T-helper 1 cell treated with Interleukin-12 subunit alpha and Interleukin-12 subunit beta and Interleukin-4 antibody, amounts not matched to agents 30 ng/mL and 1 ng/mL, for 36 hours (primary cell): ENCODE measurements at regions not wholly inside any gene's neighbourhood (a gene's known extent, or its start where the extent isn't known, plus 50 kb on each side); places are given as distances from the start of the nearest gene placed in this dataset.
"Not testable (repeated sequence)": the region's sequence is repeated elsewhere in the genome, so short reads cannot be mapped to it uniquely, and the experiment has no call there.

Experiments used
- intact Hi-C: fragments of 100-400 bp; cut with micrococcal nuclease; formaldehyde crosslinking; loops from one replicate; pipeline ENCODE4 v1.15.1; 2024

DNA sequence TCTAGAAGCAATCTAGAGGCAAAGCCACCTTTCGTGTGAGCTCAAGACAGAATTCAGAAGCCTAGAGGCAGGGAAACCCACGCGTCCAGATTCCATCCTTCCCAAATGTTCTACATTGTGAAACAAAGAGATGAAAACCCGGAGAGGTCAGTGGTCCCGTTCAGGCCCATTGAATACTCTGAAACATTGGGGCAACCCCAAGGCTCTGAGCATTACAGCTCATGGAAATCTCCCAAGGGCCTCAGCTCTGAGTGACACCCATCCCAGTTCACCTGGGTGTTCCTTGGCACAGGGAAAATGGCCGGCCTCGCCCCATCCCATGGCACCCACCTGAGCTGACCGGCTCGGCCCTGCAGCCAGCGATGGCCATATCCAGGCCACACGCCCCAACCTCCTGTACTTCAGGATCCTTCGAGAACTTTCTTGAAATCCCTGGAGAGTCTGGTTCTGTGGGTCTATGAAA, 128.6 kb upstream of the FGF3 start:
- intact Hi-C loops, result loop anchor here (10.0 kb wide), 1 partner anchor 247 kb away; no protein-coding TSS in a partner anchor

- intact Hi-C loops, result loop anchor here (10.0 kb wide), 1 partner anchor 246 kb away; no protein-coding TSS in a partner anchor
Measured at GRCh38 chr11:69948256-69949141, 129.3 kb upstream of the FGF3 start.

DNA sequence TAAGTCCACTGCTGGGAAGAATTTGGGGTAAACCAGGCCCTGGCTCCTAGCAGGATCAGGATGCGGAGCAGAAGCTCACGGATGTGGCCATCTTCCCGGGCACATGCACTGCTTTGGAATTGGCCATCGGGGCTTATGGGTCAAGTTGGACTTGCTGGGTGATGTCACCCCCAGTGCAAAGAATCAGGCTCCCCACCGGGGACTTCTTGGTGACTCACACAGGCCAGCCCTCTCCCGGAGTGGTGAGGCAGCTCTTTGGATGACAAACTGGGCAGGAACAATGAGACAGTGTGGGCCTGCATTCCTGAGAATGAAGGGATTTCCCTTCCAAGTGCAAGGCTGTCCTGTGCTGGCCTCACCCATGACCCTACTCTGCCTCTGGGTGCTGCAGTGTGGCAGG, 128.8 kb upstream of the ANO1 start:
- intact Hi-C loops, result loop anchor here (10.0 kb wide), 1 partner anchor 245 kb away; no protein-coding TSS in a partner anchor

- intact Hi-C loops, result loop anchor here (1.0 kb wide), 1 partner anchor 132 kb away; no protein-coding TSS in a partner anchor
Measured at GRCh38 chr11:69950120-69950519, 128.0 kb upstream of the ANO1 start.

DNA sequence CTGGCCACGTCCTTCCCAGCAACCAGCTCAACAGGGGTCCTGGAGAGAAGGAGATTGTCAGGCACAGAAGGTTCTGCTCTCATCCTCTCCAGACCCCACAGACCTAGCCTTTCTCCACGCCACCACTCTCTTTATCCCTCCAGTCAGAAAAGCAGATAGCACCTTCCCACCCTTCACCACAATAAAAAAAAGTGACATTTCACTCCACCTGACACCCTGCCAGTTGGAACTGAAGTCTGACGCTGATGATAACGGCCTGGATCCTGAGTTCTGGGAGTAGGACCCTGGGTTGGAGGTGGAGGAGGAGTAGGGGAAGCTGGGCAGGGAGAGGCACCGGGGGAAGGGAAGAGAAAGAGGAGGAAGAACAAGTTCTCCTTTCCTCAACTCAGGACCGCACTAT, 127.5 kb upstream of the ANO1 start:
- intact Hi-C loops, result loop anchor here (1.0 kb wide), 1 partner anchor 132 kb away; no protein-coding TSS in a partner anchor

DNA sequence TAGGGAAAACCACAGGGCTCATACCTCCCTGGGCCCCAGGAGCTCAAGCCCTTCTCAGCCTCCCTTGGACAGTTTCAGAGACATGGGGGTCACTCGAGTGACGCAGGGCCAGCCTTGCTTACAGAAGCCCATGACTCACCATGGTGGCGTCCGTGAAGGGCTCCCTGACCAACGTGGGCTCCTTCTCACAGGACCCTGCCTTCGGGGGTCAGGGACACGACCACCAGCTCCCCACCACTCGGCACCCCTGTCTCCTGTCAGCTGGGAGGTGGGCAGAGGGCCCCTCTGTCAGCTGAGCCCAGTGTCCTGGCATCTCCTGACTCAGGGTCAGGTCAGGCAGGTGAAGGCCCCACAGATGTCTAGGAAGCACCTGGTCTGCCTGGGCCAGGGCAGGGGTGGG, 126.3 kb upstream of the ANO1 start:
- intact Hi-C loops, result no loop called here

DNA sequence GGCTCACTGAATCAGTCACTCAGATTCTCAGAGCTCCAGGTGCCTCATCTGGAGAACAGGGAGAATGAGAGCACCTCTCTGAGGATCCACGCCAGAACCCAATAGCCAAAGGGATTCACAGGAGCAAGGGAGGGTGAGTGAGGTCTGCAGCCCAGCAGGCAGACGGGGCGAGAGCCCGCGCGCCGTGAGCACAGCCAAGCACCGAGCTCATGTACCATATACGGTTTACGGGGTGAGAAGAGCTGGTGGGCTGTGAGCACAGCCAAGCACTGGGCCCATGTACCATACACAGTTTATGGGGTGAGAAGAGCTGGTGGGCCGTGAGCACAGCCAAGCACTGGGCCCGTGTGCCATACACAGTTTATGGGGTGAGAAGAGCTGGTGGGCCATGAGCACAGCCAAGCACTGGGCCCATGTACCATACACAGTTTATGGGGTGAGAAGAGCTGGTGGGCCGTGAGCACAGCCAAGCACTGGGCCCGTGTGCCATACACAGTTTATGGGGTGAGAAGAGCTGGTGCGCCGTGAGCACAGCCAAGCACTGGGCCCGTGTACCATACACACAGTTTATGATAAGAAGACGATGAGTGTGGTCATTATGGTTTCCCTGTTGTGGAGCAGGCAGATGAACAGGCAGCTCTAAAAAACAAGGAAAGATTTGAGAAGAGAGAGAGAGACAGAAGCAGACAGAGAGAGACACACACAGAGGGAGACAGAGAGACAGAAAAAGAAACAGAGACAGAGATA, 125.7 kb upstream of the ANO1 start:
- intact Hi-C loops, result not testable (repeated sequence)

DNA sequence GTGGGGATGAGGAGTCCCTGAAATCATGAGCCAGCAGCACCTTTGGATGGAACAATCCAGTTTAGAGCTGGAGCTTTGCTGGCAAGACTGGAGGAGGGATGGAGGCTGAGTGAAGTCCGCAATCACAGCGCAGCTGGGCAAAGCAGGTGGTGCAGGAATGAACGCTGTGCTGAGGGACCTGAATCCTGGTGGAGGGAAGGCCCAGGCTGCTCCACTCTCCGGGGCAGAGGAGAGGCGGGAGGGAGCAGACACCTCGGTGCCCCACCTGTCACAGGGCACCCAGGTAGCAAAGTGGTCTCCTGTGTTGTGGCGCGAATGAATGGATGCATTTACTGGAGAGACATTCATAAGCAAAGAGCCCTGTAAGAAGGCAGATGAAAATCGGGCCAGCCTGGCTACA, 124.8 kb upstream of the ANO1 start:
- intact Hi-C loops, result no loop called here

DNA sequence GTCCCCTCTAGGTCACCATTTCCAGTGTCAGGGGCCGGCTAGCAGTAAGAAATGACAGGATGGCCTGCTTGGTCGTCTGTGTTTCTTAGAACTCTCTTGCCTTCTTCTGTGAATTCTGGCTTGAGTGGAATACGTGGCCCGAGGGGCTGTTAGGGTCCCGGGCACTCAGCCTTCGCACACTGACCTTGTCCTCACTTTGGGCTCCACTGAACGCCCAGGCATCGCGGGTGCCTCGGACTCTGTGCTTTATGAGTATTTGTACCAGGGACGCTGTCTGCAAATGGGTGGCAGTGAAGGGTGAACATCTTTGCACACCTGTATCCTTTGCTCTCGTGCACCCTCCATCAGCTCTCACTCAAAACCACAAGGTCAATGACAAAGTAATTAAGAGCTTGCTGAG, 123.4 kb upstream of the ANO1 start:
- intact Hi-C loops, result no loop called here

DNA sequence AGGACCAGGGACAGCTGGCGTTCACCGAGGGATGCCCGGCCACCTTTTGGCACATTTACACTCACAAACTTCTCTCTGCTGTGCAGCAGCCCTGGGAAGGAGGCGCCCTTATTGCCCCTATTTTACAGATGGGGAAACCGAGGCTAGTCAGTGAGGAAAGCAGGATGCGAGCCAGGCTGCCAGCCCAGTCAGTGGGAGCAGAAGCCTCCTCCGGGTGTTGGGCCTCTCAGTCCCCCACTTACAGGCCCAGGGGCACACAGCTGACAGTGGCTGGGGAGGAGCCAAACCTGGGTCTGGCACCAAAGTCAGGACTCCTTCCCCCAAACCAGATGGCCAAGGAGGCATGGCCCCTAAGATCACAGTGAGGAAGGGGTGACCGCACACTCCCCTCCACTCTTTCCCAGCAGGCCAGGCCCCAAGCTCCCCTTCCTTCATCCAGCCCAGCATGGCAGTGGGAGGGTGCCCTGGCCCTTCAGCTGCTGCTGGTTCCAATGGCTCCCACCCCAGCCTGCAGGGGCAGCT, 121.4 kb upstream of the ANO1 start:
- intact Hi-C loops, result no loop called here

GRCh38 chr11:69957849-69958248, 120.3 kb upstream of the ANO1 start:
- intact Hi-C loops, result no loop called here

GRCh38 chr11:69958308-69958707, 119.8 kb upstream of the ANO1 start:
- intact Hi-C loops, result no loop called here

DNA sequence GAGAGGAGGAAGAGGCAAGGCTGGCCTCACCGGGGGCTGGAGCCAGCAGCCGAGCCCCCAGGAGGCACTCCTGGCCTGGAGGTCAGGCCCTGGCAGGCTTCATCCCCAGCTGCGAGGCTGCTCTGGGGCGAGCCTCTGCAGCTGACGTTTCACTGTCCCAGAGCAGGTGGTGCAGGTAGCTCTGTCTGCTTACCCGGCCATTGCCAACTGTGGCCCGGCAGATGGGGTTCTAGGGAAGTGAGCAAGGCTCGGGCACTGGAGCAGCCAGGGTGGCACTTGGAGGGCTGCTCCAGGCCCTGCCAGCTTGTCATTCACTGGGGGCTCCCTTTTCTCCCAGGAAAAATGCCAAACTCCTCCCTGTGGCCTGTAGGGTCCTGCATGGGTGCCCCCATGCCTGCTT, 118.7 kb upstream of the ANO1 start:
- intact Hi-C loops, result no loop called here

DNA sequence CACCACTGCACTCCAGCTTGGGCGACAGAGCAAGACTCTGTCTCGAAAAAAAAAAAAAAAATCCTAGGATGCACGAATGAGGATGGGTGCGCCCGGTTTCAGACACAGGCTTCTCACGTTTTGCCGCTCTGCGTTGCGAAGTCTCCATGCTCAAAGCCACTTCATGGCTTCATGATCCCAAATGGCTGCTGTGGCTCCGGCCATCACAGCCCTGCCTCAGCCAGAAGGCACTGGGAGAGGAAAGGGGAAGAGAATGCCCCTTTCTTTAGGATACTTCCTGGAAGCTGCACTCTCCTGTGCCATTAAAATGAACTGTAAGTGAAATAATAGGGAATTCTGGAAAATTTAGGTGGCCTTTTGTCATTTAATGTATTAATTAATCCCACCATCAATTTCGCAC, 116.4 kb upstream of the ANO1 start:
- intact Hi-C loops, result no loop called here

DNA sequence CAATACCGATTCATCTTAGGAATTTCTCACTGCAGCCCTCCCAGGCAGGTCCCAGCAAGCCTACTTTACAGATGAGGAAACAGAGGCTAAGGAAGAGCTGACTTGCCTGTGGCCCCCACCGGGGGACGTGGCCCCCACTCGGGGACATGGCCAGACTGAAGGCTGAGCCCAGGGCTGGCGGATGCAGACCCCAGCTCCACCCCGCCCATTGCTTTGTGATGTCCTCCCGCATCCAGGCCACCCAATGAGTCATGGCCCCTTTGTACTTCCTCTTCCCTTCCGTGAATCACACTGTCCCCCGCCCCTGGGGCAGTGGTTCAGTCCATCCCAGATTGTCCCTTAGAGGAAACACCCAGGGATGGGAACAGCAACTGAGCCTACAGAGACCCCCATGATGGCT, 116.0 kb upstream of the ANO1 start:
- intact Hi-C loops, result no loop called here

DNA sequence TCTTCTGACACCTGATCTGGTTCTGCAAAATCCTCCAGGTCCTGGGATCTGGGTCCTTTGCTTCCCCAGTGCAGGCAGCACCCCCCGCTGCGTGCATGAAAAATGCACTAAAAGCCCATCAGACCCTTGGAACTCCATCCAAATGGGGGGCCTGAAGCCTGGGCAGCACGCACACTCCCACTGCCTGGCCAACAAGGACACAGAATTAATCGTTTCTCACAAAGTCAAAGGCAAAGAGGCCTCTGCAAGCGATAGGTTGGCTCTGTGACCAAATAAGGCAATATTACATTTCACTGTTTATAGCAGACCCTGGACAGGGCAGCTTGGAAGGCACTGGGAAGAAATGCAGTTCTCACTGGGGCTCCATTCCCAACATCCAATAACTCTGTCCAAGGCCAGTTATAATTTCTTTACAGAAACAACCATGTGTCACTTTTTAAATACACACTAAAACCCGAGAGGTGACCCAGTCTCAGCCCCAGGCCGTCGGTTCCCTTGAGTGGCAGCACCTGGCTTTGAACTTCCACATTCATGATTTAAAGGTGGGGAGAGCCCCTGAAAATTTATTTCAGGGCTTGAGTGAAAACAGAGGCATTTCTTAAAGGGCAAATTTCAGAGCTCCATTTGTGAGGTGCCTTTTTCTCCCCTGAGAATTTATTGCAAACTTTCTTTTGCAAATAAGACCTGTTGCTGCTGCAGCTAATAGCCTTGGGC, 114.4 kb upstream of the ANO1 start:
- intact Hi-C loops, result no loop called here

GRCh38 chr11:69964247-69964643, 113.9 kb upstream of the ANO1 start:
- intact Hi-C loops, result no loop called here

DNA sequence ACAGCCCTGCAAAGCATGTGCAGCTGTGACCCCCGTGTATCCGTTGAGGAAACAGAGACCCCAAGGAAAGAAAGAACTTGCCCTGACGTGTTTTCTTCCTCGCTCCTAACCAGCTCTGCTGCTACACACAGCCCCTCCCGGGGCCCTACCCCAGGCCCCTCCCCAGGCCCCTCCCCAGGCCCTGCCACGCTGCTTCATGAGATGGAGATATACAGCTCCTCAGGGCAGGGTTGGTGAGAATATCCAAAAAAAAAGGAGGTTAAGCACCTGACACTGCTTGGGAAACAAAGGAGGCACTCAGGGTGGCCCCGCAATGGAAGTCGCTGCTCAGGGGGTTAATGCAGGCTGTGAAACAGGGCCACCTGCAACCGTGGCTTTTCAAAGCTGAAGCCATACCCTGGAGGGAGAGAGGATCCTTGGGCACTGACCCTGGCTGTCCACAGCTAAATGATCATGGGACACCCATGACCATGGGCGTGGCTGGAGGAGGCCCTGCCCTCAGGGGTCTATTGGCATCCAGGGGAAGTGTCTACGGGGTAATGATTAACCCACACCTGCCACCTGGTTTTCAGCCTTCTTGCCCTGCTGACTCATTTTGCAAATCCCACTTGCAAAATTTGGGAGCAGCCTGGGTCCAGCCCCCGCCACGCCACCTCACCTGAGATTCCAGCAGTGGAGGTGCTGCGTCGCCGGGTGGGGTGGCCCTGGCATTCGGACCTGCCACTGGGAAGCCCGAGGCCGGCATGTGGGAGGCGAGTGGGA, 112.1 kb upstream of the ANO1 start:
- intact Hi-C loops, result no loop called here

DNA sequence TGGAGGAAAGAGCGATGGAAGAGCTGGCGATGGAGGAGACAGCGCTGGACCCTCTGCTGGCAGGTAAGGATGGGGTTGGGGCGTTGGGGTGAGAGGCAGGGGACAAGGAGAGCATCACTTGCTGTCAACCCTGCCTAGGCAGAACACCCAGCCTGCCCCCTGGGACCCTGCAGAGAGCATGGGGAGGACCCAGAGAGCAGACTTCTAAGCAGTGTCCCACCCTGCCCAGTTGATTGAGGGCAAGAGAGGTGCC, 111.6 kb upstream of the ANO1 start:
- intact Hi-C loops, result no loop called here

DNA sequence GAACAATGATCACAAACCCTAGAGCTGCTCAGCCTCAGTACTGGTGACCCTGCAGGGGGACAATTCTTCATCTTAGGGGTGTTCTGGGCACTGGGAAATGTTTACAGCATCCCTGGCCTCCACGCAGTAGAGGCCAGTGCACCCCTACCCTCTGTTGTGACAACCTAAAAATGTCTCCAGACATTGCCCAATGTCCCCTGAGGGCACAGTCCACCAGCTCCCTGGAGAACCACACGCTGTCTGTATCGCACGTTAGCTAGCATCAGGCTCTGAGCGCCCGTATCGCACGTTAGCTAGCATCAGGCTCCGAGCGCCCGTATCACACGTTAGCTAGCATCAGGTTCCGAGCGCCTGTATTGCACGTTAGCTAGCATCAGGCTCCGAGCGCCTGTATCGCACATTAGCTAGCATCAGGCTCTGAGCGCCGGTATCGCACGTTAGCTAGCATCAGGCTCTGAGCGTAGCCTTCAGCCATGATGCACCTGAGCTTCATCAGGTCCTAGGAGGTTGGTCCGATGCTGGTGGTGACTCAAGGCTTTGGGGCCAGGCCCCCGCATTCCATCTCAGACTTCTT, 111.1 kb upstream of the ANO1 start:
- intact Hi-C loops, result no loop called here

DNA sequence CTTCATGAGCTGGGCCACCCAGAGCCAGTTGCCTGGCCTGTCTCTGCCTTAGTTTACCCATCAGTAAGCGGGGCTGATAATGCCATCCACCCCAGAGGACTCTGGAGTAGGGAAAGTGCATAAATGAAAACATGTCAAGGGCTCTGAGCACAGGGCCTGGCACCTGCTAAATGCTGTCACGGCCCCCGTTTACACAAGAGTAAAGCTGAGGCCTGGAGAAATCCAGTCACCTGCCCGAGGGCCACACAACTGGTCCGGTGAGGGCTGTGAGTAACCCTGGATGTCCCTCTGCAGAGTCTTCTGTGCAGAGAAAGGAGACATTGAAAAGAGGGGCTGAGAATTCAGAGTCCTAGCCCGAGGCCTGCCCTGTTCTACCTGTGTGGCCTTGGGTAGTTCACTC, 110.6 kb upstream of the ANO1 start:
- intact Hi-C loops, result no loop called here
